C4-2B (cell line): ENCODE measurements at regions not wholly inside any gene's neighbourhood (a gene's known extent, or its start where the extent isn't known, plus 50 kb on each side); places are given as distances from the start of the nearest gene placed in this dataset.

Source experiments
- H3K27ac ChIP-seq: fragments of 450-650 bp; 2 replicates; pipeline ENCODE4 v1.5.1; 2017
- ZFX ChIP-seq: fragments of 450-650 bp; IDR thresholded peaks from 2 replicates; pipeline ENCODE4 v1.6.1; 2017
- TF ChIP-seq, protein P1 (sequence below): fragments of 450-650 bp; conservative IDR thresholded peaks from 2 replicates; pipeline ENCODE4 v1.5.1; 2017; ENCODE audit warnings: mild to moderate bottlenecking

DNA sequence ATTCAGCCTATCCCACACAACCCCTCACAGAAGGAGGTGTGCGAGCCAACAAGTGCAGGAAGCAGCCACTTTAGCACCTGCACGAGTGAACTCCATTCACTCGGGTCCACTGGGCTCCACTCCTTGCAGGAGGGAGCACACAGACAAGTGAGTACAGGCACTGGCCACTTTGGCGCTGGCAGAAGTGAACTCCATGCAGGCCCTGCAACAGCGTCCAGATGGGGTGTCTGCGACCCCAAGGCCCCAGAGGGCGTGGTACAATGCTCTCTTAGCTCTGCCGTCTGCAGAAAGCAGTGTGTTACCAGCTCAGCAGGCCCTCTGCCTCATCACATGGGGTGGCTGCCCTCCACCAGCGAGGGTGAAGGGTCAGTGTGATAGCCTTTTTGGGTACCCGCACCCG lies 388.0 kb upstream of the CNTN4 start:
- TF ChIP-seq, protein P1, sequence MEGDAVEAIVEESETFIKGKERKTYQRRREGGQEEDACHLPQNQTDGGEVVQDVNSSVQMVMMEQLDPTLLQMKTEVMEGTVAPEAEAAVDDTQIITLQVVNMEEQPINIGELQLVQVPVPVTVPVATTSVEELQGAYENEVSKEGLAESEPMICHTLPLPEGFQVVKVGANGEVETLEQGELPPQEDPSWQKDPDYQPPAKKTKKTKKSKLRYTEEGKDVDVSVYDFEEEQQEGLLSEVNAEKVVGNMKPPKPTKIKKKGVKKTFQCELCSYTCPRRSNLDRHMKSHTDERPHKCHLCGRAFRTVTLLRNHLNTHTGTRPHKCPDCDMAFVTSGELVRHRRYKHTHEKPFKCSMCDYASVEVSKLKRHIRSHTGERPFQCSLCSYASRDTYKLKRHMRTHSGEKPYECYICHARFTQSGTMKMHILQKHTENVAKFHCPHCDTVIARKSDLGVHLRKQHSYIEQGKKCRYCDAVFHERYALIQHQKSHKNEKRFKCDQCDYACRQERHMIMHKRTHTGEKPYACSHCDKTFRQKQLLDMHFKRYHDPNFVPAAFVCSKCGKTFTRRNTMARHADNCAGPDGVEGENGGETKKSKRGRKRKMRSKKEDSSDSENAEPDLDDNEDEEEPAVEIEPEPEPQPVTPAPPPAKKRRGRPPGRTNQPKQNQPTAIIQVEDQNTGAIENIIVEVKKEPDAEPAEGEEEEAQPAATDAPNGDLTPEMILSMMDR: no peak
- no peak for TF ChIP-seq ZFX
- no peak overlapping the region for H3K27ac ChIP-seq

DNA sequence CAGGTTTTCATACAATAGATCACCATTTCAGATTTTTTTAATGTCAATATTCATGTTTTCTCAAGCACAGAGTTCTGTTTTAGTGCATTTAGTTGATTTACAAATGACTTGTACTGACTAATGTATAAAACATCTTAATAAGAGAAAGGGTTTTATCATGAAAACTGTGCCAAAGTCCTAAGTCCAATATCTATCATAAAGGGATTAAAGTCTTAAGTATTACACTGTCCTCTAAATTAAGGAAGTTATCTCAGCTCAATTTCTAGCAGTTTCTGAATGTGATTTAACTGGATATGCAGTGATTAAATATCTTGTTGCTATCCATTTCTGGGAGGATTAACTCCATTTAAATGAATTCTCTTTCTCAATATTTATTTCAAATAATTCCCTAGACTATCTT lies 381.1 kb upstream of the CNTN4 start:
- no peak overlapping the region for H3K27ac ChIP-seq
- TF ChIP-seq, protein P1: no peak
- no peak for TF ChIP-seq ZFX

DNA sequence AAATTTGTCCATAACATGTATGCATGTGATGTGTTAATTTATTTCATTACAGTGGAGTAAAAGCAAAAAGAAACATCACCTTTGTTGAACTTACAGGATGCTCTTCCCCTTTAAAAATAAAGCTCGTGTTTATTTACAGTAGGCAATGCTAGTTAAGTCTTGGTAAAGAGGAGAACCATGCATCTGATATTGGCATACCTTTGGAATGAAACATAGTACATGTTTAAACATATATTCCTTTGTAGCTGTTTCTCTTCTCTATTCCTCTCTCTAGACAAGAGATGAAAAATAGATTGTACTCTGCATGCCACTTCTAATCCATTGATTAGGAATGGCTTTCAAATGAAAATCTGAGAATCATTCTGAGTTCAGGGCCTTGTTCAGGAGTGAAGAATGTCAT lies 374.9 kb upstream of the CNTN4 start:
- TF ChIP-seq, protein P1: no peak
- no peak overlapping the region for H3K27ac ChIP-seq

DNA sequence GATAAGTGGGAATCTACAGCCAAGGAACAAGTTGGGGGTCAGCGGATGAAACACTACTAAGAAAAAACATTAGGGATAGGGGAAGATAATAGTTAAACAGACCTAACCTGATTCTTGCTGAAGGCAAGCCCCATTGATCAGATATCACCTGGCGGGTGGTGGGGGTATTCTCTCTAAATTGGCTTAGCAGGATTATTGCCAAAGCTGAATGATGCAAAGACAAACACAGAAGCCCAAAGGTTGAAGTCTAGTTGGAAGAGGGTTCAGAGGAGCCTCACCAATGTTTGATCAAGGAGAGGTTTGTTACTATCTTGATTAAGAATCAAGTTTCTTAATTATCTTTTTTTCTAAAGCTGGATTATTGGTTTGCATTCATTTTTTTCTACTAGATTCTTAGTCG lies 371.9 kb upstream of the CNTN4 start:
- H3K27ac ChIP-seq: no peak overlapping the region
- TF ChIP-seq, protein P1: no peak
- TF ChIP-seq ZFX: no peak

DNA sequence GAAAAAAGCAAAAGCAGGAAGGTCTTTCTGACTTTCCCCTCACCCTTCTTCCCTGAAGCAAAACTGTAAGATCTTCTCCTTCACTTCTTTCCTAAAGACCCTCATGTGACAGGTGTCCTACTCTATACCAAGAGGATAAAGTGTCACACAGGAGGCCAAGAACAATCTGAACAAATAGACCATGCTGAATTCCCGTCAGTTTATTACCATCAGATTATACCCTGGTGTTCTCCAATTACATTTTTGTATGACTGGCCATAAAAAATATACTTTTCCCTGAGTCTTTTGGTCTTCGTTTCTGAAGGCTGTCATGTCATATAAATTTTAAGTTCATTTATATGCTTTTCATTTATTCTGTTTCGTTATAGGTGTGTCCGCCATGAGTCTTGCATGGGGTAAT lies 371.4 kb upstream of the CNTN4 start:
- TF ChIP-seq, protein P1: no peak
- no peak for TF ChIP-seq ZFX
- no peak overlapping the region for H3K27ac ChIP-seq

DNA sequence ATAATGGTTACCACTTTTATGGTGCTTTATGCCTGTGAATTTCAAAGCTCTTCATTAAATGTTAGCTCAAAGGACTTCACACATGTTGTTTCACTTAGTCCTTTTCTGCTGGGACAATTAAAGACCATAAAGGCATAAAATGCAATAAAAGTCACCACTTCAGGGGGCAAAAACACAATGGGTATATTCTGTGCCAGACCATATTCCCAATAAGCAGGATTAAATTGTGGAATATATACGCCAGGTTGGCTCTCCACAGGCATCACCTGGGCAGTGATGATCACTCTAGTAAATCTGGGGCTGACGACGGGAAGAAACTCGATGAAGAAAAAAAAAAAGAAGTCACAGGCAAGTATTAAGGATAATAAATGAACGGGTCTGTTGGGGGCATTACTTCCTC lies 370.2 kb upstream of the CNTN4 start:
- TF ChIP-seq ZFX: no peak
- TF ChIP-seq, protein P1: no peak
- no peak overlapping the region for H3K27ac ChIP-seq

DNA sequence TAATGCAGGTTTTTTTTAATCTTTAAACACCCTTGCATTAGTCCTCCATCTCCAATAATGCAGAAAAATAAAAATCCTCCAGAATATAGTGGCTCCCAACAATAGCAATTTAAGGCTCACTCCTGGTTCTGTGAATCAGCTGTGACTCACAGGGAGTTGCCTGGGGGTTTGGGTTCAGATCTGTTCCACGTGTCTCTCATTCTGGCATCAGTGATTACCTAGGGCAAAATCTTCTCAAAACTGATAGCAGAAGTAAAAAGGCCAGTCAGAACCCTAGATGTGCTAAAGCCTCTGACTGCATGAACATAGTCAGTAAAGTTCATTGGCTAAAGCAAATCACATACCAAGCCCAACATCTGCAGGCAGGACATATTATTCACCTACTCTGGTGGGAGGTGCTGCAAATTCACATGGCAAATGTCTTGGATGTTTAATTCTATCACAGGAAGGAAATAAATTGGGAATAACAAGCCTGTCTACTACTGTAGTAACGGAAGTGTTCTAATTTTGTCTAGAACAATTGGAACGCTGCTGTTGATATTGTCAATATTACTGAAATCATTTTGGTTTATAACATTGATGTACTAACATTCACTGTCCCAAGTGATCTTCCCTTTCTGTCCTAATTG lies 364.1 kb upstream of the CNTN4 start:
- TF ChIP-seq, protein P1: no peak
- no peak for TF ChIP-seq ZFX
- H3K27ac ChIP-seq: no peak overlapping the region
